Effector memory CD4-positive, alpha-beta T cell (primary cell): ENCODE measurements at regions not wholly inside any gene's neighbourhood (a gene's known extent, or its start where the extent isn't known, plus 50 kb on each side); places are given as distances from the start of the nearest gene placed in this dataset.
"Not testable (repeated sequence)": the region's sequence is repeated elsewhere in the genome, so short reads cannot be mapped to it uniquely, and the experiment has no call there.

Experiments
- DNase-seq, 3 donors: peaks; one replicate each; pipeline ENCODE4 v3.0.0-alpha.2; 2020
- H3K27ac ChIP-seq: 2 replicates; pipeline ENCODE4 v1.7.0; 2013; ENCODE audit warnings: mild to moderate bottlenecking, low read length, moderate library complexity; ENCODE audit not compliant: insufficient read depth, poor library complexity, severe bottlenecking
- H3K27me3 ChIP-seq: replicated peaks from 2 replicates; pipeline ENCODE4 v1.7.0; 2013; ENCODE audit warnings: mild to moderate bottlenecking, low read length; ENCODE audit not compliant: insufficient read depth, control insufficient read depth, poor library complexity, severe bottlenecking
- H3K36me3 ChIP-seq: 2 replicates; pipeline ENCODE4 v1.7.0; 2013; ENCODE audit warnings: mild to moderate bottlenecking, low read length, moderate library complexity; ENCODE audit not compliant: control insufficient read depth, insufficient read depth
- H3K4me1 ChIP-seq: 2 replicates; pipeline ENCODE4 v1.7.0; 2013; ENCODE audit warnings: low read length, mild to moderate bottlenecking; ENCODE audit not compliant: control insufficient read depth, insufficient read depth, poor library complexity, severe bottlenecking
- H3K4me3 ChIP-seq: 2 replicates; pipeline ENCODE4 v1.7.0; 2013; ENCODE audit warnings: low read length, low read depth, mild to moderate bottlenecking; ENCODE audit not compliant: insufficient read depth, poor library complexity, severe bottlenecking
- H3K9me3 ChIP-seq: 2 replicates; pipeline ENCODE4 v1.7.0; 2013; ENCODE audit warnings: mild to moderate bottlenecking, low read length, moderate library complexity; ENCODE audit not compliant: control insufficient read depth

DNA sequence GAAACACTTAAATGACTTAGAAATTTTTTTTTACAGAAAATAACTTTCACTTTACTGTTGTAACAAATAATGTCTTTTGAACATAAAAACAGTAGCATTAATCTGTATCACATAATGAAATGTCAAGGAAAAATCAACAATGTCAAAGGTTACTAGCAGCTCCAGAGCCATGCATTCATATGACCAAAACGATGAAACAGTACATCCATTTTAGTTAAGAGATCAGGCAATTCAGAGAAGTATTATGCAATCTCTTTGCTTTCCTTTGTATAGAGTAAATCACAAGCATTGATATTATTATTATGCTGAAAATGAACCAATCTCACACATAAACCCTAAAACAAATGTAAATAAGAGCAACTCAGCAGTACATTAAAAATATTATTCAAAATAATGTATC, 748.9 kb downstream of the PLA2G4A start:
- Histone ChIP-seq H3K27me3 (no peaks in the 10 kb centered on the region), H3K27ac (no peak overlapping the region), H3K4me3 (no peak overlapping the region), H3K36me3 (no peaks in the 10 kb centered on the region), H3K9me3 (no peaks in the 10 kb centered on the region), H3K4me1 (no peaks in the 10 kb centered on the region)
- no peak for DNase-seq

DNA sequence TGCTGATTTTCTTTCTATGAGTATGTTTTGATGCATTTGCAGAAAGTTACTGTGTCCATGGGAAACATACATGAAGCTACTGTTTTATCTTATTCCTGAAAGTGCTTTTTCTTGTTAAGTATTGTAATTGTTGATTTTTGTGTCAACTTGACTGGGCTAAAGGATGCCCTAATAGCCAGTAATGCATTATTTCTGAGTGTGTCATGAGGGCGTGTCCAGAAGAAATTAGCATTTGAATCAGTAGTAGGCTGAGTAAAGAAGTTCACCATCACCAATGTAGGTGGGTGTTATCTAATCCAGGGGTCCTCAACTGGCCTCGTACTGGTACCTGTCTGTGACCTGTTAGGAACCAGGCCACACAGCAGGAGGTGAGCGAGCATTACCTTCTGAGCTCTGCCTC, 760.2 kb downstream of the PLA2G4A start:
- H3K36me3 ChIP-seq, result no peaks in the 10 kb centered on the region
- DNase-seq, result no peak
- H3K27me3 ChIP-seq, result no peaks in the 10 kb centered on the region
- H3K9me3 ChIP-seq, result no peaks in the 10 kb centered on the region
- H3K27ac ChIP-seq, result no peak overlapping the region
- H3K4me1 ChIP-seq, result no peaks in the 10 kb centered on the region
- no peak overlapping the region for H3K4me3 ChIP-seq

DNA sequence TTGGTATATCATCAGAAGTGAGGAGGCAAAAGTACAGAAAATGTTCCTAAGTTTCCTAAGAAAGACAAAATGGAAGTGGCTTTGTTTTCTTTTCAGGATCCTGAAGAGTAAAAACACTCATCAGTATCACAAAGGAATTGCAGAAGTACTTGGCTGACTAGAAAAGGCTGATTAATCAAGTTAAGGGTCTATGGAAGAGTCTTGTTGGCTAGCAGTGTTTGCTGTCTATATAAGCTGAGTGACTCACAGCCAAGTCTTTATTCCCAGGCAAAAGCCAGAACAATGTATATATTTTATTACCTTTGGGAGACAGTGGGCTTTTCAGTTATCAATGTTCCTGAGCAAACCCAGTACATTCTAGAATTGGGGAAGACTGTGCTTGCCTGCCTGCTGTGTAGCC, 777.0 kb downstream of the PLA2G4A start:
- H3K4me1 ChIP-seq, result no peaks in the 10 kb centered on the region
- no peak for DNase-seq
- no peak overlapping the region for H3K4me3 ChIP-seq
- no peaks in the 10 kb centered on the region for H3K9me3 ChIP-seq
- no peaks in the 10 kb centered on the region for H3K27me3 ChIP-seq
- no peaks in the 10 kb centered on the region for H3K36me3 ChIP-seq
- no peak overlapping the region for H3K27ac ChIP-seq

DNA sequence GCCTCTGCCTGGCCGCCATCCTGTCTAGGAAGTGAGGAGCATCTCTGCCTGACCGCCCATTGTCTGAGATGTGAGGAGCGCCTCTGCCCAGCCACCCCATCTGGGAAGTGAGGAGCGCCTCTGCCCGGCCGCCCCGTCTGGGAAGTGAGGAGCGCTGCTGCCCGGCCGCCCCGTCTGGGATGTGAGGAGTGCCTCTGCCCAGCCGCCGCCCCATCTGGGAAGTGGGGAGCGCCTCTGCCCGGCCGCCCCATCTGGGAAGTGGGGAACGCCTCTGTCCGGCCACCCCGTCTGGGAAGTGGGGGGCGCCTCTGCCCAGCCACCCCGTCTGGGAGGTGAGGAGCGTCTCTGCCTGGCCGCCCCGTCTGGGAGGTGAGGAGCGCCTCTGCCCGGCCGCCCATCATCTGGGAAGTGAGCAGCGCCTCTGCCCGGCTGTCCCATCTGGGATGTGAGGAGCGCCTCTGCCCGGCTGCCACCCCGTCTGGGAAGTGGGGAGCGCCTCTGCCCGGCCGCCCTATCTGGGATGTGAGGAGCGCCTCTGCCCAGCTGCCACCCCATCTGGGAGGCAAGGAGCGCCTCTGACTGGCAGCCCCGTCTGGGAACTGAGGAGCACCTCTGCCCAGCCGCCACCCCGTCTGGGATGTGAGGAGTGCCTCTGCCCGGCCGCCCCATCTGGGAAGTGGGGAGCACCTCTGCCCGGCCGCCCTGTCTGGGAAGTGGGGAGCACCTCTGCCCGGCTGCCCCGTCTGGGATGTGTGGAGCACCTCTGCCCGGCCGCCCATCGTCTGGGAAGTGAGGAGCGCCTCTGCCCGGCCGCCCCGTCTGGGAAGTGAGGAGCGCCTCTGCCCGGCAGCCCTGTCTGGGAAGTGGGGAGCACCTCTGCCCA, 787.3 kb downstream of the PLA2G4A start:
- H3K4me1 ChIP-seq, H3K36me3 ChIP-seq, H3K27me3 ChIP-seq: not testable (repeated sequence)

DNA sequence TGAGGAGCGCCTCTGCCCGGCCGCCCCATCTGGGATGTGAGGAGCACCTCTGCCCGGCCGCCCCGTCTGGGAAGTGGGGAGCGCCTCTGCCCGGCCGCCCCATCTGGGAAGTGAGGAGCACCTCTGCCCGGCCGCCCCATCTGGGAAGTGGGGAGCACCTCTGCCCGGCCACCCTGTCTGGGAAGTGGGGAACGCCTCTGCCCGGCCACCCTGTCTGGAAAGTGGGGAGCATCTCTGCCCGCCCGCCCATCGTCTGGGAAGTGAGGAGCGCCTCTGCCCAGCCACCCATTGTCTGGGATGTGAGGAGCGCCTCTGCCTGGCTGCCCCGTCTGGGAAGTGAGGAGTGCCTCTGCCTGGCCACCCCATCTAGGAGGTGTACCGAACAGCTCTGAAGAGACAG, 788.1 kb downstream of the PLA2G4A start:
- H3K27me3 ChIP-seq, DNase-seq, H3K36me3 ChIP-seq, H3K27ac ChIP-seq, H3K4me3 ChIP-seq, H3K9me3 ChIP-seq, H3K4me1 ChIP-seq: not testable (repeated sequence)

More for the DNA sequence above, 787.3 kb downstream of the PLA2G4A start:
- DNase-seq, H3K27ac ChIP-seq, H3K9me3 ChIP-seq, H3K4me3 ChIP-seq: not testable (repeated sequence)

DNA sequence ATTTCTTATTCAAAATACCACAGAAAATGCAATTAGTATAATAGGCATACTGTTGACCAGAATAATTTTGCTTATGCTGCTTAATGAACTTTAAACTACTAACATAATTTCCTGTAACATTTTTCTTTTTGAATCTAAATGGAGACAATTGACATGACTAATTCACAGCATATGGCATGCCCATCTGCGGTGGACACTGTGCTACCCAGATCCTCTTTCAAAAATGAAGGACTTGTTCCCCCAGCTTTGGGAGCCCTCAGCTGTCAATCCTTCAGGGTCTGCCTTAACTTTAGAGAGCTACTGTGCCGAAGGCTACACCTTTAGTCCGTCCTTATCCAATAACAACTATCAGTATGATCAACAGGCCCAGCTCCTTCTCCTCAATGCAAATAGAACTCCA, 789.0 kb downstream of the PLA2G4A start:
- no peak overlapping the region for H3K27ac ChIP-seq
- no peaks in the 10 kb centered on the region for H3K4me1 ChIP-seq
- H3K9me3 ChIP-seq, result no peaks in the 10 kb centered on the region
- no peak for DNase-seq
- H3K27me3 ChIP-seq, result no peaks in the 10 kb centered on the region
- no peaks in the 10 kb centered on the region for H3K36me3 ChIP-seq
- H3K4me3 ChIP-seq, result no peak overlapping the region

DNA sequence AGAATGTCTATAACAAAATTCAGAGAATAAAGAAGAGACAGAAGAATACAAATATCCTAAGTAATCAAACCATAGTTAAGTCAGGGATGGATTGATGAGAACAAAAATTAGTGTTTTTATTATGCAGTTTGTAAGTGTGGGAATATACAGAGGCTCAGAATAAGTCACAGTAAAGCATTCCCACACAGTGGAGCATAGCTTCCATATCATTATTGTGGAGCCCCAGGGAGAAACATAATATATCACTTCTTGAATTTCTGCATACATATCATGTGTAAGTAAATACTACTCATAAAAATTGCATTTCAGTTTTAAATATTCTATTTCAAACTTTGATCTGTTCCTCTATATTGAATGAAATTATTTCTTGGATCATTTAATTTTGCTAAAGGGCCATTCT, 790.4 kb downstream of the PLA2G4A start:
- no peaks in the 10 kb centered on the region for H3K36me3 ChIP-seq
- DNase-seq, result no peak

DNA sequence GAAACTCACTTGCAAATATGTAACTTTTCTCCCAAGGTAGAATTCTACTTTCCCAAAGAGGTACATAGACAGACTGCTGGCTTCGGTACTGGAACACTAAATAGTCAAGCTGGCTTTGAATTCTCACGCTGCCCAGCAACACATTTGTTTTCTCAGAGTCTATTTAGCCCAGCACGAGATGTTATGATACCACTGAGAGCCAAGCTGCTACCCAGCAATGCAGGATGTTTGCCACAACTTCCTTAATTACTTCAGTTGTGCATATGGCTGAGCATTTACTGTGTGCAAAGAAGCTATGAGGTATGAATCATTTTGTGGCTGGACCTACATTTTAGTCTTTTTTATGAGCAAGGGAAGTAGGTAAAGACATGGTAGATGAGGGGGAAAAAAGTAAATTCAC, 793.2 kb downstream of the PLA2G4A start:
- H3K27me3 ChIP-seq, result no peaks in the 10 kb centered on the region
- no peaks in the 10 kb centered on the region for H3K4me1 ChIP-seq
- no peak overlapping the region for H3K27ac ChIP-seq
- DNase-seq, result no peak
- H3K9me3 ChIP-seq, result no peaks in the 10 kb centered on the region
- H3K4me3 ChIP-seq, result no peak overlapping the region
- no peaks in the 10 kb centered on the region for H3K36me3 ChIP-seq

More for the DNA sequence above, 790.4 kb downstream of the PLA2G4A start:
- H3K4me3 ChIP-seq, result no peak overlapping the region
- H3K9me3 ChIP-seq, result no peaks in the 10 kb centered on the region
- H3K27ac ChIP-seq, result no peak overlapping the region
- no peaks in the 10 kb centered on the region for H3K4me1 ChIP-seq
- H3K27me3 ChIP-seq, result no peaks in the 10 kb centered on the region

DNA sequence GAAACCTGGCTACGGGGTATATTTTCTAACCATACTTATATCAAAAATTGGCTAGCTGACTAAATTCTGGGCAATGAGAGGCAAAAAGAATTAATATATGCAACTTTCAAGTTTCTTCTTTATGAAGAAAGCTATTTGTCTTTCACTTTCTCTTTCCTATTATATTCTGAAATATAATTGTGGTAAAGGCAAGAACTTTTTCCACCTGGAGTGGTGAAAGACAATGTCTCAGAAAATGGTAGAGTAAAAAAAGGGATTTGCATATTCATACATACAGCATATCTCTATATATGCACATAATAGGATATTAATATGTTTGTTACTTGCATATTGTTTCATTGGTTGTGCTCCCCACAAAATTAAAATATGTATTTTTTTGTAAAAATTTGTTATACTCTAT, 793.8 kb downstream of the PLA2G4A start:
- Histone ChIP-seq H3K36me3 (no peaks in the 10 kb centered on the region), H3K27me3 (no peaks in the 10 kb centered on the region), H3K9me3 (no peaks in the 10 kb centered on the region), H3K27ac (no peak overlapping the region), H3K4me3 (no peak overlapping the region), H3K4me1 (no peaks in the 10 kb centered on the region)
- DNase-seq, result no peak

DNA sequence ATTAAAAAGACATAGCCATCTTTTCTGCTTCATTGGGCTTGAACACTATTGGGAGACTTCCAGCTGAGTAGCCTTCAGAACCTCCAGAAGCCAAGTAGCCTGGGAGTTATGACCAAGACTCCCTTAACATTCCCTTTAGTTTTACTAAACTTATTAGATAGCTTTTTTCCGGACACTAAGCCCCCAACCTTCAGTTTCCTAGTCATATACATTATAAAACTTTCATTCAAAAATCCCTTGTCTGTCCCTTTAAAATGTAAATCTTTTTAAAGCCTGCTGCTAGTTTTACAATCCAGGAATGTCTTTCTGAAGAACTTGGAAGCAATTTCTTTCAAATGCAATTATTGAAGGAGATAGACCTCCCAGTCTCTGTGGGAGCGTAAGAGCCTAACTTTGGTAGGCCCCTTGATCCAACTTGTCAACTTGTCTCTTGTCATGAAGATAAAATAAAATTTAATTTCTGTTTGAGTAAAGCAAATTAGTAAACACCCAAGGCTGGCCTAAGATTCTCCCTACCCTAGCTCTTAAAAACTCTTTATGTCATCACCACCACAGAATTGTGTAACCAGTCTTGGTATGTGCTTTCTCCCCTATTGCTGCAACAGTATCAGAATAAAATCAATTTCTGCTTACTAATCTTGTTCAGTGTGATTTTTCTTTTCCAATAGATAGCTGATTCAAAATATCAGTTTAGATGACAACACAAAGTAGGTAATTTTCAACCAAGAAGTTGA, 796.2 kb downstream of the PLA2G4A start:
- no peak for DNase-seq
- Histone ChIP-seq H3K9me3 (no peaks in the 10 kb centered on the region), H3K36me3 (no peaks in the 10 kb centered on the region), H3K4me1 (no peaks in the 10 kb centered on the region), H3K4me3 (no peak overlapping the region), H3K27ac (no peak overlapping the region), H3K27me3 (no peaks in the 10 kb centered on the region)
